HG03064 (cell line): ENCODE measurements at regions not wholly inside any gene's neighbourhood (a gene's known extent, or its start where the extent isn't known, plus 50 kb on each side); places are given as distances from the start of the nearest gene placed in this dataset.
"Not testable (repeated sequence)": the region's sequence is repeated elsewhere in the genome, so short reads cannot be mapped to it uniquely, and the experiment has no call there.

Experiments used
- ATAC-seq: cut with Tn5 transposase; IDR thresholded peaks from one replicate; pipeline ENCODE4 v1.9.1; 2021; ENCODE audit warnings: low read depth; ENCODE audit not compliant: unreplicated experiment

DNA sequence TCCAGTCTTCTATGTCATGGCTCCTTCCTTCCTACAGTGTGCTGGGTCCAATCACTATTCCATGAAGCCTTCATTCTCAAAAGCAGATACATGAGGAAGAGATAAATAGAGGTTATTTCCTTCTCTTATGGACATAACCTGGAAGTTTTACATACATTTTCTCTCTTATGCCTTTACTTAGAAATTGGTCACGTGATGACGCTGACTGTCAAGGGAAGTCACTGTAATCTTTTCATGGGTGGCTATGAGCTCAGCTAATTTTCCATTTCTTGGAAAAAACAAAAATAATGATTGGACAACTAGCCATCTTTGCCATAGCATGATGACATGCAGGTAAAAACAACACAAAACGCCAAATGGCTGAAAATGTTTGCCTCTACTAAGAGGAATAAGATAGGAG, 151.6 kb upstream of the PRSS16 start:
- ATAC-seq = no peak

DNA sequence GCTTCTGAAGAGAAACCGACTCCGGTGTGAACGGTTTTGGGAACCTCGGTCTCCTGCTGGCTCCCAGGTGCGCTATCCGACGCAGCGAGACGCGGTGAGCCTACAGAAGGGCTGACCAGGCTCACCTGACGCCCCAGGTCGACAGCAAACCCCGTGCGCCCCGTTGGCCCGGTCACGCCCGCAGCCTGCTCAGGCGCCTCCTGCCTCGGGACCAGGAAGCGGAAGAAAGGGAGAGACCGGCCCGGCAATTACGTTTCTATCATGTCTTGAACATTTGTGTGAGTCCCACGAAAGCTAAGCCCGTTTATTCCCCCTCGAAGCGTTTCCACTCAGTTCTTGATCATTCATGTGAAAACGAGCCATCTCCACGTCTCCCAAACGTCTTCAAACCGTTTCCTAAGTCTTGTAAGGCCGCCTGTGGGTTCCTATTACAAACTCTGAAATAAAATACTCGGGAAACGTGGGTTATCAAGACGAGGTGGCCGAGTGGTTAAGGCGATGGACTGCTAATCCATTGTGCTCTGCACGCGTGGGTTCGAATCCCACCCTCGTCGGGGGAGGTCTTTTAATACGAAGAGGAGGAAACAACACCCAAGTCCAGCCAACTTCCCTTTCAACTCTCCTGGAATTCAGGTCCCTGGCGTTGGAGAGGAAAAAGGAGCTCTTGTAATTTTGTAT, 150.5 kb upstream of the PRSS16 start:
- no peak for ATAC-seq

DNA sequence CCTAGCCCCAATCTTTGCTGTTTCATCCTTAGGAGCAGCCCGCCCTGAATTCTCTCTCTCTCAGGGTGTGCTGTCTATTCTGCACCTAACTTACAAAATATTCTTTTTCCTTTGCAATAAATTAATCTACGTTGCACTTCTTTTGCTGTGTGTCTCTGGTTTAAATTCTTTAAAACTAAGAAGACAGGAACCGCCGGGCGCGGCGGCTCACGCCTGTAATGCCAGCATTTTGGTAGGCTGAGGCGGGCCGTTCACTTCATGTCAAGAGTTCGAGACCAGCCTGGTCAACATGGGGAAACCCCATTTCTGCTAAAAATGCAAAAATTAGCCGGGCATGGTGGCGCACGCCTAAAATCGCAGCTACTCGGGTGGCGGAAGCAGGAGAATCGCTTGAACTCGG, 148.5 kb upstream of the PRSS16 start:
- no peak for ATAC-seq

DNA sequence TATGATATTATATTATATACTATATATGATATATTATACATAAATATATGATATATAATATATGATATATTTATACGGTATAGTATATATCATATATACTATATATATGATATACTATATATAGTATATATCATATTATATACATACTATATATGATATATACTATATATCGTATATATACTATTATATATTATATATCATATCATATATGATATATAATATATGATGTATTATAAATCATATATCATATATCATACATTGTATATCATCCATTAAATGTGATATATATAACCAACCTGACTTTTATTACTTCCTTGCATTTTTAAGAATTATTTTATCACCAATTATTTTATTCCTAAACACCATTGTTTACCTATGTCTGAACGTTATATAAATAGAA, 146.6 kb upstream of the PRSS16 start:
- ATAC-seq = no peak

GRCh38 chr6:27101824-27102223, 145.7 kb upstream of the PRSS16 start:
- no peak for ATAC-seq

- no peak for ATAC-seq
These were observed 141.1 kb upstream of the PRSS16 start for GRCh38 chr6:27106382-27106781.

GRCh38 chr6:27111743-27112142, 135.8 kb upstream of the PRSS16 start:
- no peak for ATAC-seq

- ATAC-seq = no peak
These were observed 134.5 kb upstream of the PRSS16 start for GRCh38 chr6:27112974-27113373.

GRCh38 chr6:27119329-27119728, 128.2 kb upstream of the PRSS16 start:
- ATAC-seq = no peak

DNA sequence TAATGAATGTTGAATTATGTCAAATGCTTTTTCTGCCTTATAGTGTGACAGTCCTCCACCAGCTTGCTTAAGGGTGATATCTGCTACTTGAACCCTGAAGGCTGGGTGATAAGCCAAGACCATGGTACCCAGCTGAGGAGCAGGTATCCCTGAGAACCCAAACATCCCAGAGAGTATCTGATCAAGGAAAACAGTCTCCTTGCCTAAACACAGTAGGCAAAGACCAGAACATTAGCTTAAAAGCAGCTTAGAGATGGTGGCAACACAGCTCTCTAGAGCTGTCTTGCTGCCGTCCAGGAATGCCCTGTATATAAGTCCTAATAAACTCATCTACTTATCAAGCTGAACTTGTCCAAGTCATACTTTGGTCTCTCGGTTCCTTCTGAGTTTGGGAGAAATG, 127.7 kb upstream of the PRSS16 start:
- ATAC-seq = no peak

DNA sequence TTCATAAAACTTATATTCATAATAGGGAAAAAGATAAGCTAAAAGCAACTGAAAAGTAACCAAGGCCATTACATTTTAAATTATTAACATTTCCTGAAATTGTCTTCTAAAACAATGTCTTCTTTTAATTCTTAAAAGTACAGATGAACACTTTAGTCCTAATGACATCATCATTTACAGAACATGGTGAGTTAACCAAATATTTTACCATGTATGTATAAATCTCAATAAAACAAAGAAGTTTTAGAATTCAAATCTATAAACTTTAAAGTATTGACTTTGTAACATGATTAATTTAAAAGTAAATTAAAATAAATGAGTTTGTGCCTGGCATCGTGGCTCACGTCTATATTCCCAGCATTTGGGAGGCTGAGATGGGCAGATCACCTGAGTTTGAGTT, 125.9 kb upstream of the PRSS16 start:
- ATAC-seq = no peak

GRCh38 chr6:27124252-27124657, 123.2 kb upstream of the PRSS16 start:
- ATAC-seq = no peak

DNA sequence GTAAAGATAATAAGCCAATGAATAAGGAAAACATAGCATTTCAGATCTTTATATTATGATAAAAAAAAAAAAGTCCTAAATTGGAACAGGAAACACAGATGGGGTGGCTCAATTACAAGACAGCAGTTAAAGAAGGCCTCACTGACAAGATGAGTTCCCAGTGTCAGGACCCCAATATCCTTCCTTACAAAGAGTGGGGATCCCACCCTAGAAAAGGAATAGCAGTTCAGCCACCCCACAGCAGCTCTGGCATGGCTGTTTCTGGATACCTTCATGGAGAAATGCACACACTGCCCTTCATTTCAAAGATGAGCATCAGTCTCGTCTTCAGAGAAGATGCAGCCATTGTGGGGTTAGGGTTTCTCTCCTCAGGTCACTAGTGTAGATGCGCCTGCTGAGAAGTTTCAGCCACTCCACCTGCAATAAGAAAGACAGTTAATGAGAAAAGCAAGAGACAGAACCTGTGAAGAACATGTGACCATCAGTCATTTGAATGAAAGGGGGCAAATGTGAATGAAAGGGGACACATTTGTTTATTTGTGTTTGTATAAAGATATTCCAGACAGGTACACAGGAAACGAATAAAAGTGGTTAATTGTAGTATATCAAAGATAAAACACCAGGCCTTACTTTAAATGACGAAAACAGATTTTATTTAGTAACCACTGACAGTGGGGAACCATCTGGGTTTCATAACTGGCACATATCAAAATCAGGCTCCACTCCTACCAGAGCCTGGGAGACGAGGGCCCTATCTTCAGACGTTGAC, 121.3 kb upstream of the PRSS16 start:
- no peak for ATAC-seq

DNA sequence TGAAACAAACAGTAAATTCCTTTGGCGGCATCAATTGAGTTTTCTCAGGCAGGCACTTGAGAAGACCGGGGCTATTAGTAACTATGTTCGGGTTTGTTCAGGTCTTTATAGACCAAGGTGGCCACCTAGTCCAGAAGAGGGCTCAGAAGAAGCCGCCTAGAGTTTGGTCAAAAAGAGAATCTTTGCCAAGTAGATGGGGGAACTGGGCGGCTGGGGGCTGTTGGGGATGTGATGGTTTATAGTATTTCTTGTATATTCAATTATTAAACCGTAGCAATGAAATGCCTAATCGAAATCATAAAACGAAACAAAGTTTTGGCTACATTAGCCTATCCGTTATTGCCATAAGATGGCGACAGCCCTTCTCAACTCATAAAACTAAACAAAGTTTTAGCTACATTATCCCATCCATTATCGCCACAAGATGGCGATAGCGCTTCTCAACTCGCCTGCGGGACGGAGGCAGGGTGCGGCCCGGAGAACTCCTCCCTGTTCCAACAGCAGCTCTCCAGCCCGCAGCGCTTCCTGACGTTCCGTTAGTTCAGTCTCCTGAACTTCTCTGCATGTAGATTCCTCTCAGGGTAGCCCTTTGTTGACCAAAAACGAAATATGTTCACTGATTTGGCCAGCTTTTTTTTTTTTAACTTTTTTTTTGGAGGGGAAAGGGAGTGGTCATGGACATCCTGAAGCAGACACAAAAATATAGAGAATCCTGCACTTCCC, 120.5 kb upstream of the PRSS16 start:
- peak; percentile 44 for ATAC-seq

DNA sequence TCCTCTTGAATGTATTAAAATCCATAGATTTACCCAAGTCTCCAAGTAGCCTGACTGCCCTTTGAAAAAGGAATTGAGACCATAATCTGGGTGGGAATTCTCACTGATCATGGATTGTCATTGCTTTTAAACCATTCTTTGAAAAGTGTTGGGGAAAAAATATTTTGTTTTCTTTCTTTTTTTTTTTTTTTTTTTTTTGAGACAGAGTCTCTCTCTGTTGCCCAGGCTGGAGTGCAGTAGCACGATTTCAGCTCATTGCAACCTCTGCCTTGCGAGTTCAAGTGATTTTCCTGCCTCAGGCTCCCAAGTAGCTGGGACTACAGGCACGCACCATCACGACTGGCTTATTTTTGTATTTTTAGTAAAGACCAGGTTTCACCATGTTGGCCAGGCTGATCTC, 119.6 kb upstream of the PRSS16 start:
- ATAC-seq = not testable (repeated sequence)

- ATAC-seq = no peak
These were observed 119.0 kb upstream of the PRSS16 start for GRCh38 chr6:27128311-27129094.

DNA sequence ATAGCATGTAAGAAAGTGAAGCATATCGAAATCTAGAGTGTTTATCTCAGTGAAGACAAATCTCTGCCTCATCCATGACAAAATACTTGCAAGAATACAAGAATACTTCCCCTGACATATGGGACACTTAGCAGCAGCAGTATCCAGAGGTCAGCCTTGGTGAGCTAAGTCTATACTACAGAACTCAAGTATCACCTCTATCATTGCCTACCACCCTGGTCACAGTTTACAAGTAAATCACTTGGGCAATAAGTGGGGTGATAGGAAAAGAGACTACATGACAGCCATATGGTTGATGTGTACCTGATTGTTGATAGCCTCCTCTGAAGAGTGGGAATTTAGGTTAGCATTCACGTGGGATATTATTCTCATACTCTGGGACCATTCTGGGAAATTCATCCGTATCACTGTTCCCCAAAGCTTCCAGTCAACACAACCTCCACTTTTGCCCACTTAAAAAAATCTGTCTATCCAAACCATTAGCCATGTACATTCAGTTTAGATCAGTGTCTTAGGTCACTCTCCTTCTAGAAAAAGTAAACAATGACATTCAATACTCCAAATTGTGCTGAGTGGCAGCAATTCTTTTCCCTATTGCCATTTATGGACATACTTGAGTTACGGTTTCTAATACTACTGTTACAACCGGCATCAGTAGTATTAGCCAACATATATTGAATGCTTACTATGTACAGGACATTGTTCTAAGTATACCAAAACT, 118.2 kb upstream of the PRSS16 start:
- ATAC-seq = no peak

- ATAC-seq = no peak
These were observed 117.6 kb upstream of the PRSS16 start for GRCh38 chr6:27129917-27130316.

GRCh38 chr6:27130668-27131428, 116.7 kb upstream of the PRSS16 start:
- no peak for ATAC-seq

- ATAC-seq = not testable (repeated sequence)
These were observed 115.3 kb upstream of the PRSS16 start for GRCh38 chr6:27132282-27132531.
